NCI-H1092 (cell line): ENCODE measurements at regions not wholly inside any gene's neighbourhood (a gene's known extent, or its start where the extent isn't known, plus 50 kb on each side); places are given as distances from the start of the nearest gene placed in this dataset.

Experiments used
- DNase-seq: peaks from one replicate; lab custom pipeline; 2025; lab: John Stamatoyannopoulos, UW

- no peak for DNase-seq
These were observed 126.1 kb downstream of the SEC14L1 start for GRCh38 chr17:77266891-77267341.

- DNase-seq, result no peak
These were observed 129.2 kb downstream of the SEC14L1 start for GRCh38 chr17:77269696-77270681.

- no peak for DNase-seq
These were observed 130.6 kb downstream of the SEC14L1 start for GRCh38 chr17:77271411-77271810.

- DNase-seq, result no peak
These were observed 132.8 kb downstream of the SEC14L1 start for GRCh38 chr17:77273397-77274085.

GRCh38 chr17:77274096-77274845 is 133.5 kb downstream of the SEC14L1 start:
- DNase-seq, result no peak

GRCh38 chr17:77279448-77280303 is 138.9 kb downstream of the SEC14L1 start:
- DNase-seq, result no peak

- DNase-seq, result no peak
These were observed 139.7 kb downstream of the SEC14L1 start for GRCh38 chr17:77280304-77281121.

GRCh38 chr17:77281122-77281903 is 140.5 kb downstream of the SEC14L1 start:
- peak; percentile 33 for DNase-seq

GRCh38 chr17:77281904-77282367 is 141.2 kb downstream of the SEC14L1 start:
- DNase-seq, result no peak

GRCh38 chr17:77282524-77283515 is 142.1 kb downstream of the SEC14L1 start:
- no peak for DNase-seq

GRCh38 chr17:77284023-77284617 is 143.4 kb downstream of the SEC14L1 start:
- DNase-seq, result no peak

GRCh38 chr17:77285594-77286390 is 145.0 kb downstream of the SEC14L1 start:
- DNase-seq, result no peak

GRCh38 chr17:77286391-77286640 is 145.5 kb downstream of the SEC14L1 start:
- no peak for DNase-seq

- peak; percentile 71 for DNase-seq
These were observed 146.1 kb downstream of the SEC14L1 start for GRCh38 chr17:77286641-77287431.

- peak; percentile 63 for DNase-seq
These were observed 146.8 kb downstream of the SEC14L1 start for GRCh38 chr17:77287432-77288068.

GRCh38 chr17:77288115-77288619 is 147.4 kb downstream of the SEC14L1 start:
- no peak for DNase-seq
